Transverse colon (tissue), 4 donors: ENCODE measurements at regions not wholly inside any gene's neighbourhood (a gene's known extent, or its start where the extent isn't known, plus 50 kb on each side); places are given as distances from the start of the nearest gene placed in this dataset.

Source experiments
- DNase-seq: peaks from one replicate; pipeline ENCODE4 v3.0.0-alpha.2; 2019
- H3K27ac ChIP-seq, 4 donors: fragments of 200-600 bp; sonication (generic); 2 replicates each; pipeline ENCODE4 v1.5.1; 2016 to 2018; ENCODE audit warnings: inconsistent platforms in 4 of 4
- H3K27me3 ChIP-seq: fragments of 200-600 bp; sonication (generic); 2 replicates; pipeline ENCODE4 v1.5.1; 2017; ENCODE audit warnings: inconsistent platforms
- H3K36me3 ChIP-seq, 4 donors: fragments of 200-600 bp; sonication (generic); 2 replicates each; pipeline ENCODE4 v1.5.1; 2017 to 2019; ENCODE audit warnings: inconsistent platforms in 4 of 4
- H3K4me1 ChIP-seq, 4 donors: fragments of 200-600 bp; sonication (generic); 2 replicates each; pipeline ENCODE4 v1.5.1; 2017 to 2020; ENCODE audit warnings: inconsistent platforms in 4 of 4
- H3K4me3 ChIP-seq, 4 donors: fragments of 200-600 bp; sonication (generic); 1 replicate in 1 of 4; 2 replicates in 3 of 4; pipeline versions ENCODE4 v1.5.1 to v1.6.1; 2017 to 2019; ENCODE audit warnings: inconsistent platforms in 4 of 4
- H3K9me3 ChIP-seq, 2 donors: fragments of 200-600 bp; sonication (generic); 2 replicates each; pipeline ENCODE4 v1.5.1; 2017 to 2019; ENCODE audit warnings: inconsistent platforms in 2 of 2
- CTCF ChIP-seq, 5 experiments: fragments of 200-600 bp in 3 of 5; fragments of 450-650 bp in 2 of 5; sonication (generic) in 3 of 5; IDR thresholded peaks; 1 replicate in 2 of 5; 2 replicates in 3 of 5; pipeline ENCODE4 v1.5.1; 2016 to 2017; ENCODE audit warnings: antibody characterized with exemption in 5 of 5, inconsistent platforms in 3 of 5, mild to moderate bottlenecking in 2 of 5, moderate library complexity in 1 of 5
- EP300 ChIP-seq: sonication (generic); formaldehyde crosslinking; IDR thresholded peaks from one replicate; pipeline ENCODE4 v1.6.1; 2017; ENCODE audit warnings: antibody characterized with exemption, low read depth
- POLR2A ChIP-seq: fragments of 450-650 bp; IDR thresholded peaks from one replicate; pipeline ENCODE4 v1.6.1; 2016; ENCODE audit warnings: antibody characterized with exemption, mild to moderate bottlenecking, moderate library complexity
- POLR2AphosphoS5 ChIP-seq, 3 donors: sonication (generic); formaldehyde crosslinking; IDR thresholded peaks; one replicate each; pipeline ENCODE4 v1.6.1; 2016; ENCODE audit warnings: antibody characterized with exemption in 3 of 3
- WGBS, 2 donors: methylation state at CpG; one replicate each; pipeline ENCODE4 v1.1.5; 2018; ENCODE audit warnings: low coverage in 1 of 2; 5-methylcytosine and 5-hydroxymethylcytosine counted together
- in situ Hi-C, 4 donors: fragments of 200-750 bp; cut with MboI; loops; one replicate each; pipeline versions ENCODE4 v1.15.0 to v1.15.1; 2017; ENCODE audit warnings: low sequenced_read_pairs in 3 of 4, low pct_ligation_motif_present in 1 of 4, low pct_unique_long_range_greater_than_20kb in 1 of 4
- intact Hi-C: fragments of 100-400 bp; cut with DNase I; formaldehyde crosslinking; loops from one replicate; pipeline ENCODE4 v1.15.1; 2023; ENCODE audit warnings: low total_unique reads

- Histone ChIP-seq H3K27ac (no peak overlapping the region), H3K4me3 (no peak overlapping the region), H3K9me3 (no peaks in the 10 kb centered on the region), H3K4me1 (no peaks in the 10 kb centered on the region), H3K27me3 (no peaks in the 10 kb centered on the region), H3K36me3 (no peaks in the 10 kb centered on the region)
- no peak for DNase-seq
- no peak for TF ChIP-seq CTCF (IDR thresholded peaks at IDR 0.05)
- no peak for TF ChIP-seq POLR2A
- no peak for TF ChIP-seq POLR2AphosphoS5 (IDR thresholded peaks at IDR 0.05)
- no peak for TF ChIP-seq EP300
- in situ Hi-C loops = no loop called here
- intact Hi-C loops = no loop called here
- 54 to 75% methylated on average over 3 to 4 of the region's 4 CpGs for whole genome bisulfite sequencing, 2 donors
Observed at GRCh38 chr5:155068616-155069100, 55.1 kb downstream of the KIF4B start.

GRCh38 chr5:155069961-155070360, 56.4 kb downstream of the KIF4B start:
- H3K36me3 ChIP-seq = no peaks in the 10 kb centered on the region
- no peak overlapping the region for H3K27ac ChIP-seq
- no peaks in the 10 kb centered on the region for H3K9me3 ChIP-seq
- H3K4me3 ChIP-seq = no peak overlapping the region
- H3K4me1 ChIP-seq = no peaks in the 10 kb centered on the region
- no peaks in the 10 kb centered on the region for H3K27me3 ChIP-seq
- WGBS, 2 donors = 64 to 72% methylated on average over 3 of the region's 3 CpGs
- intact Hi-C loops = no loop called here
- in situ Hi-C loops = no loop called here
- no peak for DNase-seq
- no peak for TF ChIP-seq POLR2A
- no peak for TF ChIP-seq CTCF (IDR thresholded peaks at IDR 0.05)
- no peak for TF ChIP-seq POLR2AphosphoS5 (IDR thresholded peaks at IDR 0.05)
- TF ChIP-seq EP300 = no peak

GRCh38 chr5:155070781-155071180, 57.2 kb downstream of the KIF4B start:
- no peaks in the 10 kb centered on the region for H3K9me3 ChIP-seq
- no peaks in the 10 kb centered on the region for H3K4me1 ChIP-seq
- no peak for DNase-seq
- no peaks in the 10 kb centered on the region for H3K27me3 ChIP-seq
- H3K4me3 ChIP-seq = no peak overlapping the region
- in situ Hi-C loops = no loop called here
- TF ChIP-seq POLR2AphosphoS5 (IDR thresholded peaks at IDR 0.05) (no peak), CTCF (IDR thresholded peaks at IDR 0.05) (no peak), EP300 (no peak), POLR2A (no peak)
- no peak overlapping the region for H3K27ac ChIP-seq
- intact Hi-C loops = loop anchor here (1.0 kb wide), 1 partner anchor 24 kb away; no protein-coding TSS in a partner anchor
- no peaks in the 10 kb centered on the region for H3K36me3 ChIP-seq

GRCh38 chr5:155076379-155076778, 62.8 kb downstream of the KIF4B start:
- in situ Hi-C loops (no loop called here), intact Hi-C loops (no loop called here)
- no peak for DNase-seq
- Histone ChIP-seq H3K4me1 (no peaks in the 10 kb centered on the region), H3K27me3 (no peaks in the 10 kb centered on the region), H3K27ac (no peak overlapping the region), H3K4me3 (no peak overlapping the region), H3K9me3 (no peaks in the 10 kb centered on the region), H3K36me3 (no peaks in the 10 kb centered on the region)
- TF ChIP-seq EP300 (no peak), POLR2AphosphoS5 (IDR thresholded peaks at IDR 0.05) (no peak), CTCF (IDR thresholded peaks at IDR 0.05) (no peak), POLR2A (no peak)
- 93 to 95% methylated on average over 5 of the region's 5 CpGs for WGBS, 2 donors
